ENCODE measurements at regions not wholly inside any gene's neighbourhood (a gene's known extent, or its start where the extent isn't known, plus 50 kb on each side); places are given as distances from the start of the nearest gene placed in this dataset.

DNA sequence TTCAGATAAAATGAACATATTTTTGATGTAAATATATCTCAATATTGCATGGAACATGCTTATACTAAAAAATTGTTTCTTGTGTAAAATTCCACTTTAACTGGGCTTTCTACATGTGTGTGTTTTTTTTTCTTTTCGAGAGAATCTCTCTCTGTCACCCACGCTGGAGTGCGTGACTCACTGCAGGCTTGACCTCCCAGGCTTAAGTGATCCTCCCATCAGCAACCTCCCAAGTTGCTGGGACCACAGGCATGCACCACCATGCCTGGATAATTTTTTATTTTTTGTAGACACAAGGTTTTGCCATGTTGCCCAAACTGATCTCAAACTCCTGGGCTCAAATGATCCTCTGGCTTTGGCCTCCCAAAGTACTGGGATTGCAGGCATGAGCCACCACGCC lies 254.6 kb downstream of the LOXHD1 start:
- no peak for DNase-seq
- H3K27ac Mint-ChIP-seq, result peak overlapping the region; percentile 36 to 86 (median 62)
- peaks cover 16 to 24% (median 22%) of the 10 kb centered on the region in 3 donors for H3K27me3 Mint-ChIP-seq (ENCODE audit: low read depth in 3 of 3)
- peak overlapping the region in 4 of 5 donors; percentile 15 to 53 (median 42) for H3K4me3 Mint-ChIP-seq
- no peaks in the 10 kb centered on the region for H3K36me3 Mint-ChIP-seq
- peaks cover 93 to 99% of the 10 kb centered on the region in 2 donors for H3K4me1 Mint-ChIP-seq
- peaks cover 0 to 4% (median under 1%) of the 10 kb centered on the region in 6 donors for H3K9me3 Mint-ChIP-seq

DNA sequence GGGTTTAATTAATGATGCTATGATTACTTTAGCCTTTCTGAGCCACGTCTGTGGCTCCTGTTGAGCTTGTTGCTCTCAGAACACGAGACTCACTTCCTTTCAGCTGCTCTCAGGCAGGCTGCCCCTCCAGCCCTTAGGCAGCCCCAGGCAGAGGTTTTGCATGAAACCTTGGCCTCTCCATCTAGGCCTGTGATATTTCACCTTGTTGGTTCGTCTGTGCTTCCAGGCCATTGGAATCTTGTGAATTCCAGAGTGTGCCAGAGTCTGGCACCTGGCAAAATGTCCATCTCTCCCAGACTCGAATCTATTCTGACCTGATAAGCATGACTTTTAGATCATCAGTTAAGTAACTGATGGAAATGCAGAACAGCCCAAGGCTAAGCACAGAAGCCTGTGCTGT lies 254.1 kb downstream of the LOXHD1 start:
- H3K27me3 Mint-ChIP-seq (ENCODE audit: low read depth in 3 of 3), result peaks cover 10 to 18% (median 17%) of the 10 kb centered on the region in 3 donors

DNA sequence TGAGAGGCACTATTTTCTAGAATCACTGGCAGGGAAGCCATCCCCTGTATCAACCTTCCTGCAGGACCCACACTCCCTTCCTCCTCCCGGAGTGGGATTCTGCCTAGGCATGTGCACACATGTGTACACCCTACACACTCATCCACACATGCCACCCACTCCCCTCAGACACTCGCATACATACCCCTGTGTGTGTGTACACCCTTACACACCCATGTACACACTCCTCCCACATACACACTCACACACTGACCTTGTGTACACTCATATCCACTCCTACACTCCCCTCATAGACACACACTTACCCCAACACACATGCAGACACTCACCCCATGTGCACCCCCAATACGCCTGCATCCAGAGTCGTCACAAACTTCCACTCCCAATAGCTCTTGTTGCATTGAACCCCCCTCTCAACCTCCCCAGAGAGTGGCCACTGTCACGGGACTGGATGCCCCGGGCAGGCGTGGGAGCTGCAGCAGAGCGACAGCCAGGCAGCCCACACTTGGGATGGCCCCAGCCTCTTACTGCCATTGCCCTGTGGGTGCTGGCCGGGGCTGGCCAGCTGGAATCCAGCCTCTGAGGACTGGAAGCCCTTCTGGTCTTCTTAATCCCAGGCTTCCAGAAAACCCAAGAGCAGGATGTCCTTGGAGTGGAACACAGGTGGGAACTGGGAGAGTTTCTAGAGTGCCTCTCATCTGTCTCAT lies 251.0 kb downstream of the LOXHD1 start:
- peak overlapping the region in 4 of 6 donors; percentile 2 to 76 (median 51) for H3K27ac Mint-ChIP-seq

More for the DNA sequence above, 254.1 kb downstream of the LOXHD1 start:
- peak overlapping the region; percentile 31 to 72 (median 58) for H3K27ac Mint-ChIP-seq
- H3K4me1 Mint-ChIP-seq, result peaks cover 94 to 99% of the 10 kb centered on the region in 2 donors
- no peak for DNase-seq
- H3K9me3 Mint-ChIP-seq, result peaks cover 0 to 2% (median 0%) of the 10 kb centered on the region in 6 donors
- no peaks in the 10 kb centered on the region for H3K36me3 Mint-ChIP-seq
- peak overlapping the region in 4 of 5 donors; percentile 33 to 53 (median 44) for H3K4me3 Mint-ChIP-seq

DNA sequence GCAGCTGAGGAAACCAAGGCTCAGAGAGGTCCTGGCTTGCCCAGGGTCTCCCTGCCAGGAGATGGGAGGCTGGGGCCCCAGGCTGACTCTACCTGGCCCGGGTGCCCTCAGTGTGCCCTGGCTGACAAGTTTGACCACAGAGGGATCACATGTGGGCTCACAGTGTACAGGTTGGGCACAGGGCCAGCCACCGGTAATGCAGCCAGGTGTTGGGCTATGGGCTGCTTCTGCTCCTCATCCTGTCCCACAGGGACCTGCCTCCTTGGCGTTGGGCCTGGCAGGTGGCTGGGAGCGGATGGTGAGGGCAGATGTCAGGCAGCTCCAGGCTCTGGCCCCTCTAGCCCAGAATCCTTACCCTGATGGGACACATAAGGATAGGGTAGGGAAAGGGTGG lies 250.5 kb downstream of the LOXHD1 start:
- H3K27ac Mint-ChIP-seq, result peak overlapping the region in 1 of 6 donors; percentile 41
- no peak for DNase-seq
- no peaks in the 10 kb centered on the region for H3K9me3 Mint-ChIP-seq
- H3K36me3 Mint-ChIP-seq, result no peaks in the 10 kb centered on the region
- H3K4me1 Mint-ChIP-seq, result peaks cover 94 to 99% of the 10 kb centered on the region in 2 donors
- H3K27me3 Mint-ChIP-seq (ENCODE audit: low read depth in 3 of 3), result peaks cover 0 to 8% (median 3%) of the 10 kb centered on the region in 3 donors
- H3K4me3 Mint-ChIP-seq, result no peak overlapping the region

More for the DNA sequence above, 251.0 kb downstream of the LOXHD1 start:
- DNase-seq, result no peak
- H3K4me3 Mint-ChIP-seq, result peak overlapping the region in 1 of 5 donors; percentile 3
- H3K36me3 Mint-ChIP-seq, result no peaks in the 10 kb centered on the region
- H3K4me1 Mint-ChIP-seq, result peaks cover 94 to 99% of the 10 kb centered on the region in 2 donors
- H3K27me3 Mint-ChIP-seq (ENCODE audit: low read depth in 3 of 3), result peaks cover 0 to 8% (median 3%) of the 10 kb centered on the region in 3 donors
- H3K9me3 Mint-ChIP-seq, result no peaks in the 10 kb centered on the region

DNA sequence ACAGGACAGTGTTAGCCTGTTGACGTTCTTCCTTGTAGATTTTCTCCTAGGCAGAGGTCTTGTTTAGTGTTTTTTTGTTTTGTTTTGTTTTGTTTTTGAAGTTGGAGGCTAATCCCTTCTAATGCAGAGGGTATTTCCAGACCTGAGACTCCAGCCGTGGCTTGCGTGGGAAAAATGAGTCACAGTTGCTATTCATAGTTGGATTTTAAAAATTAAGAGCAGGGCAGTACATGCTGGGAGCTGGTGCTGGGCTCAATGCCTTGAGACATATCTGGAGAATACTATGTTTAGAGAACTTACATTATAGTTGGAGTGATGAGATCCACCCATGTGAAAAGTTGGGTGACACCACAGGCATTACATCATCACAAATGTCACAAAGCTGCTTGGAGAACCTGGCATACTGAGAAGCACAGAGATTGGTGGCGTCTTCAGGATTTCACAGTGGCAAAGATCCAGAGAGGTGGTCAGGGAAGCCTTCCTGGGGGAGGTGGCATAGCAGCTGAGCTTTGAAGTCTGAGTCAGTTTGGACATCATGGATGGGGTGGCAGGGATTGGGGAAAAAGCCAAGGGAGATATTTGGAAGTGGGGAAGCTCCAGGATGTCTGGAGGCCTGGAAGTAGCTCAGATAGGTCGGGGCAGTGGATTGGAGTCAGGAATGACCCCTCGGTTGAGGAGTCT lies 249.4 kb downstream of the LOXHD1 start:
- H3K27me3 Mint-ChIP-seq (ENCODE audit: low read depth in 3 of 3), result peaks cover 0 to 8% (median 3%) of the 10 kb centered on the region in 3 donors
- H3K27ac Mint-ChIP-seq, result peak overlapping the region in 3 of 6 donors; percentile 15 to 73 (median 46)
- no peaks in the 10 kb centered on the region for H3K36me3 Mint-ChIP-seq
- DNase-seq, result no peak
- H3K4me1 Mint-ChIP-seq, result peaks cover 87 to 97% of the 10 kb centered on the region in 2 donors
- H3K4me3 Mint-ChIP-seq, result peak overlapping the region in 1 of 5 donors; percentile 10
- H3K9me3 Mint-ChIP-seq, result no peaks in the 10 kb centered on the region

DNA sequence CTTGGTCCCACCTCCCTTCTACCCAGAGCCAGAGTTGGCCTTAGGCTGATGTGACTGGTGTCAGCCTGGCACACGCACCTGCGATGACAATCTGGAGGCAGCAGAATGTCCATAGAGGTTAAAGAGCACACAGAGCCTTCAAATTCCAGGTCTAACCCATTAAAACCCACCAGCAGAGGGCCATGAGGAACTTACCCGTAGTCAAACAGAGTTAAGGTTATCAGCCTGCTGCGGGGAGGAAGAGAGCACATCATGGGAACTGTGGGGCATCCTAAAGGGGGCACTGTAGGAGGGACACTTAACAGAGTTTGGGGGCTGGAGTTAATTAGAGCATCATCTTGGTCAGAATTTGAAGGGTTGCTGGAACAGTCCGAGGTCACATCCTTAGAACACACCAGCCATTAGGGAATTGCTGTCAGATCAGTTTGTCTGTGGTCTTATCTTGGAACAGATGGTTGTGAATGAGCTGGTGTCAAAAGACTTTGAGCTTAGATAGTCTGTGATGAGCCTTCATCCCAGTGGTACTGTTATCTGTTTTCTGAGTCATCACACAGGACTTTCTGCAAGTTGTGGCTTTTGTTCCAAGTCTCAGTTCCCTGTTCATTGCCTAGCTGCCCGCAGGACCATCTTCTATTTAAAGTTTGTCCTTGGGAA lies 248.6 kb downstream of the LOXHD1 start:
- H3K4me3 Mint-ChIP-seq, result no peak overlapping the region
- no peak for DNase-seq
- H3K9me3 Mint-ChIP-seq, result no peaks in the 10 kb centered on the region
- H3K27ac Mint-ChIP-seq, result peak overlapping the region in 5 of 6 donors; percentile 4 to 32 (median 24)
- peaks cover 0 to 8% (median 2%) of the 10 kb centered on the region in 3 donors for H3K27me3 Mint-ChIP-seq (ENCODE audit: low read depth in 3 of 3)
- peaks cover 82 to 91% of the 10 kb centered on the region in 2 donors for H3K4me1 Mint-ChIP-seq
- no peaks in the 10 kb centered on the region for H3K36me3 Mint-ChIP-seq

DNA sequence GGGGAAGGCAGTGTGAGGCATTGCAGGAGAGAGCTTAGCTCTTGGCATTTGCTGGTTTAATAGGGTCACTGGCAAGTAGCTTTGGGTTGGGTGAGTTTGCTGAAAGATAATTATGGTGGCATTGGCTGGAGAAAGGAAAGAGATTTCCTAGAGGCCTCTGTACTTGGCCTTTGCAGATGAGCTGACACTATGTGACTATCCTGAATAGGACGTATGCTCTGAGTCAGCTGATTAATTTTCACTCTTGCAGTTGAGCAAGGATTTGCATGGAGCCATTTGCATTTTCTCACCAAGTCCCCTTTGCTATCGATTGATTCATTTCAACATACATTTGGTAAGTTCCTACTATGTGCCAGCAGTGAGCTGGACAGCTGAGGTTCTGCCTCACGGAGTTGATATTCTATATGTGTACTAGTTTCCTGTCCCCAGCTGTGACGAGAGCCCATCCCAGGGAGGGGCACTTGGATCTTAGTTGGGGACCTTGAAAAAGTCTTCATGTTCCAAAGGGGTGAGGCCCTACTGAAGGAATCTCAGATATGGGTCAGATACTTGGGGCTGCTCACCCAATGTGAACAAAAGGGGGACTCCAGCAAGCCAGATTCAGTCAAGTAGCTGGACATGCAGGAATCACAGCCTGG lies 245.7 kb downstream of the LOXHD1 start:
- H3K4me1 Mint-ChIP-seq, result peaks cover 73 to 86% of the 10 kb centered on the region in 2 donors
- peaks cover 0 to 2% (median 2%) of the 10 kb centered on the region in 3 donors for H3K27me3 Mint-ChIP-seq (ENCODE audit: low read depth in 3 of 3)
- H3K27ac Mint-ChIP-seq, result peak overlapping the region in 3 of 6 donors; percentile 30 to 65 (median 39)
- no peak overlapping the region for H3K4me3 Mint-ChIP-seq
- peaks cover 0 to 7% (median 3%) of the 10 kb centered on the region in 3 donors for H3K36me3 Mint-ChIP-seq
- no peak for DNase-seq
- H3K9me3 Mint-ChIP-seq, result no peaks in the 10 kb centered on the region

DNA sequence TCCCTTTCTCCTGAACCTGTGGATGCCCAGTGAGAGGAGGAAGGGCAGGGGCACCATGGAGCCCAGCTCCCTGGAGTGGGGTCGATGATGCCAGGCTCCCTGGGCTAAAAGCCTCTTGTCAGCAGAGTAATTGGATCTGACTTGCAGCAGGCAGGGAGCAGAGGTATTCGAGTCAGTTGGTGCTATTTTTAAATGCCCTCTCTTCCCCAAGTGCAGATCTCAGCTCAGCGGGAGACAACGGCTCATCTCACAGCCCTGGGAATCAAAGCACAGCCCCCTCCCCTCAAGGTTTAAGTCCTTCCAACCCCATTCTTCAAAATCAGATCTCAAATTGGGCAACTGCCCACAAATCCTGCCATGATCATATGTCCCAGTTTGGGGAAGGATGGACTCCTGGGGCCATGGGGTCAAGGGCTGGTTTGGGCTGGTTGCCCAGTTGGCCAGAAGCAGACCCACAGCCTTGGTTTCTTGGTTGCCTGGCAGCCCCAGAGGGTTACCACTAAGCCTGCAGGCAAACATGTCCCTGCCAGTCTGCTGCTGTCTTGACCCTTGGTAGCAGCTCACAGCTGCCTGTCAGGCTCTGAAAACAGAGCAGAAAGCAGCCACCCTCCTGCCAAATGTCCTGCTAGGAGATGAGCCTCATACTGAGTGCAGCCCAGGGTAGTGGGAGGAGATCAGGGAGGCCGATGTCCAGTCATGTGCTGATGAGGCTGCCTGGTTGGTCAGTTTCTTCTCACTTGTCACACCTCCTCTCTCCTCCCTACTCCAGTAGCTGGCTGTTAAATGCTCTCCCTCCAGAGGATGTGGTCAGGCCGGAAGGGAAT lies 244.9 kb downstream of the LOXHD1 start:
- no peak overlapping the region for H3K4me3 Mint-ChIP-seq
- H3K27me3 Mint-ChIP-seq (ENCODE audit: low read depth in 3 of 3), result peaks cover 0 to 2% (median 2%) of the 10 kb centered on the region in 3 donors
- no peaks in the 10 kb centered on the region for H3K9me3 Mint-ChIP-seq
- H3K27ac Mint-ChIP-seq, result peak overlapping the region in 2 of 6 donors; percentile 6 to 51
- peaks cover 75 to 86% of the 10 kb centered on the region in 2 donors for H3K4me1 Mint-ChIP-seq
- peaks cover 0 to 10% (median 3%) of the 10 kb centered on the region in 3 donors for H3K36me3 Mint-ChIP-seq
- DNase-seq, result no peak

DNA sequence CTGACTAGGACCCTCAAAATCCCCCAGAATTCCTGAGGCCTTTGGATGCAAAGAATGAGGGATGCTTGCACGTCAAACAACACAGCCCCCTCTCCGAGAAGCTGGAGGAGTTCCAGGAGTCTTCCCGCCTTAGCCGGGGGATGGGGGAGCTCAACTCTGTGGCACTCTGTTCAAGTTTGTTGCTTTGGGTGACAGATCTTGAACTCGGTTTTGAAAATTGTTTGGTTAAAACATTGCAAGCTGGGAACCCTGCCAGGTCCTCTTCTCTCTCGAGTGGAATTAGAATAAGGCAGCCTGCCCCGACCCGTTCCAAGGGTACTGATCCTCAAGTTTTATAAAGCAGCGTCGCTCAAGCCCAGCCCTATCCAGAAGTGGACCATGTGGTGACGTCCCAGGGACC lies 244.1 kb downstream of the LOXHD1 start:
- DNase-seq, result no peak
- no peaks in the 10 kb centered on the region for H3K9me3 Mint-ChIP-seq
- H3K4me1 Mint-ChIP-seq, result peaks cover 73 to 83% of the 10 kb centered on the region in 2 donors
- H3K4me3 Mint-ChIP-seq, result no peak overlapping the region
- no peak overlapping the region for H3K27ac Mint-ChIP-seq
- H3K36me3 Mint-ChIP-seq, result peaks cover 0 to 10% (median 3%) of the 10 kb centered on the region in 3 donors
- H3K27me3 Mint-ChIP-seq (ENCODE audit: low read depth in 3 of 3), result peaks cover 0 to 2% (median 0%) of the 10 kb centered on the region in 3 donors

DNA sequence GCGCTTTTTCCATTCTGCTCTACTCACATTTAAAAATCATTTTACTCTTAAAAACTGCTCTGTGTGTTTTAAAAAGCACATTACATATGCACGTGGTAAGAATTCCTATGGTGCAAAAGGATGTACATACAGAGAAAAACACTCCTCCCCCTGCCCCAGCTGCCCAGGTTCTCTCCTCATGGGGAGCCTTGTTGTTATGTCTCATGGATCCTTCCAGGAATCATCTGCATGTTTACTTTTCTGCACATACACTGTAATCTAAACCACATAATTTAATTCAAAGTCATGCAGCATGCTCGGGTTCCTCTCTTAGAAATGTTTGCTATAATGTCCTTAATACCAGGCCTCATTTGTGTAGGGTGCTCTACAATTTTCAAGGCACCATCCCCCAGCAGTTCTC lies 243.3 kb downstream of the LOXHD1 start:
- Mint-ChIP-seq H3K4me3 (no peak overlapping the region), H3K27ac (peak overlapping the region in 4 of 6 donors; percentile 2 to 79 (median 41)), H3K4me1 (peaks cover 69 to 82% of the 10 kb centered on the region in 2 donors), H3K27me3 (ENCODE audit: low read depth in 3 of 3) (peaks cover 0 to 2% (median 0%) of the 10 kb centered on the region in 3 donors), H3K36me3 (peaks cover 0 to 10% (median 3%) of the 10 kb centered on the region in 3 donors), H3K9me3 (no peaks in the 10 kb centered on the region)
- no peak for DNase-seq

DNA sequence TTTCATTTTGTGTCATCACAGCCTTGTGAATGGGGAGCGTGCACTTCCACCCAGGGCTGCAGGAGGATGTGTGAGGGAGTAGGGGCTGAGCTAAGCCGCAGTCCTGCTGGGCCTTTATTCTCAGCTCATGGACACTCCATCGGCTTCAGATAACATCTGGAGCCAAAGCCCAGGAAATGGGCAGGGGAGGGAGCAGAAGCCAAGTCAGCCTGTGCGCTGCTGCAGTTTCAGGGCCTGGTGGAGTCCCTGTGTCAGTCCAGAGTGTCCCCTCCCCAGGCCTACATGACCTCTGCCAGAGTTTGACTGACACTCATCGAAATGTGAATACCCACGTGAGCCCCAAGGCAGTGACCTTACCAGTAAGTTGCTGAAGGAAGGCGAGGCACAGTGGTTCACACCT lies 242.2 kb downstream of the LOXHD1 start:
- no peak for DNase-seq
- peaks cover 0 to 10% (median 3%) of the 10 kb centered on the region in 3 donors for H3K36me3 Mint-ChIP-seq
- no peaks in the 10 kb centered on the region for H3K9me3 Mint-ChIP-seq
- H3K4me3 Mint-ChIP-seq, result no peak overlapping the region
- H3K27ac Mint-ChIP-seq, result peak overlapping the region in 1 of 6 donors; percentile 48
- H3K4me1 Mint-ChIP-seq, result peaks cover 67 to 82% of the 10 kb centered on the region in 2 donors
- peaks cover 0 to 2% (median 0%) of the 10 kb centered on the region in 3 donors for H3K27me3 Mint-ChIP-seq (ENCODE audit: low read depth in 3 of 3)

DNA sequence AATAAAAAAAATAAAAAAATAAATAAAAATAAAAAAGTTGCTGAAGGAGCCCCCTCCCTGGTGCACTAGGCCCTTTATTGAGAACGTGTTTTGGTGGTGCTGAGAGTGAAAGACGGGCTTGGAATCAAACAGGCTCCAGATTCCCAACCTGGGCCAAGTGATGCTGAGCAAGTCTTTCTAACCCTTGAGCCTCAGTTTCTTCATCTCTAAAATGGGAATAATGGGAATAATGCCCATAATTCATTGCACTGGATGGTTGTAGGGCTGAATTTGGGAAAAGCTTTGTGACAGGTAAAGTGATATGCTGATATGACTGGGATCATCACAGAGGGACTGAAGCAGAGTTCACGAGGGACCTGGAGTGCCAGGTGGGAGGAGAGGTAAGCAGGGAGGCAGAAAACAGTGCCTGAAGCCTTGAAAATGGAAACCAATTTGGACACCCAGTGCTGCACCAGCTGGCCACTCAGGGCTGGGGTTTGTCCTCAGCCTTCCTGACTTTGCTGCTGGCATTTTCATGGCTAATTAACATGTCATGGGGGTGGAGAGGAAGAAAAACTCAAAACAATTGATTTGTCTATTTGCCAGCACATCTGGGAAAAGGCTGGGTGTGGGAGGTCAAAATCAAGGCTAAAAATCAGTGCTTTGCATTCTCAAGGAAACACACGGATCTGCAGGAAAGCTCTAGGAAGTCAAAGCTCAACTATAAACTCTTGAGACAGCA lies 241.3 kb downstream of the LOXHD1 start:
- H3K27ac Mint-ChIP-seq, result peak overlapping the region in 2 of 6 donors; percentile 1 to 41

More for the DNA sequence above, 241.3 kb downstream of the LOXHD1 start:
- peaks cover 64 to 78% of the 10 kb centered on the region in 2 donors for H3K4me1 Mint-ChIP-seq
- peaks cover 0 to 10% (median 3%) of the 10 kb centered on the region in 3 donors for H3K36me3 Mint-ChIP-seq
- no peak for DNase-seq
- no peak overlapping the region for H3K4me3 Mint-ChIP-seq
- no peaks in the 10 kb centered on the region for H3K9me3 Mint-ChIP-seq
- H3K27me3 Mint-ChIP-seq (ENCODE audit: low read depth in 3 of 3), result peaks cover 0 to 2% (median 0%) of the 10 kb centered on the region in 3 donors
